NCI-H748 treated with DMSO at 0.1 percent for 48 hours (cell line): ENCODE measurements at regions not wholly inside any gene's neighbourhood (a gene's known extent, or its start where the extent isn't known, plus 50 kb on each side); places are given as distances from the start of the nearest gene placed in this dataset.

Experiments used
- DNase-seq: peaks from one replicate; lab custom pipeline; 2025; lab: John Stamatoyannopoulos, UW

DNA sequence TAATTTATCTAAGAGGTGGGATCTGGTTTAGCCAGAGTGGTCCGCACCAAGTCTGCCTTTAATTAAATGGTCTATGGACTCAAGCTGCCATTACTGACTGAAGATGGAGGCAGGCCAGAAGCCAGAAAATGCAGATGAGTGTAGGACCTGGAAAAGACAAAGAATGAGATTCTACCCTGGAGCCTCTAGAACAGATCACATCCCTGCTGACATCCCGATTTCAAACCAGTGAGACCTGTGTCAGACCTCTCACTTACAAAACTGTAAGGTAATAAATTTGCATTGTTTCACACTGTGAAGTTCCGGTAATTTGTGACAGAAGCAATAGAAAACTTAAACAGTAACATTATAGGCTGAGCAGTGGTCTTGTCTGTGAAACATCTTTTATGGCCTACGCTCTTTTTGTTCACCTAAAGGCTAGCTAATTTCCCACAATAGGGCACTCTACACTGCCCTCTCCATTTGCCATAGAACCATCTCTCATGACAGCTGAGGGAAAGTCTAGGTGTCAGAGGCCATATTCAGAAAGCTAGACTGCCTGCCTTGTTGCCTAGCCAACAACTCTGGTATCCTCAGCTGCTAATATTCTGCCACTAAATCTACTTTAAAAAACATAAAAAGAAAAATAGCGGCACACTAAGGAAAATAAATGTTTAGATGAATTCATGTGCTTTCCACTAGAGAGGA, 1396.2 kb upstream of the PIK3C3 start:
- no peak for DNase-seq

DNA sequence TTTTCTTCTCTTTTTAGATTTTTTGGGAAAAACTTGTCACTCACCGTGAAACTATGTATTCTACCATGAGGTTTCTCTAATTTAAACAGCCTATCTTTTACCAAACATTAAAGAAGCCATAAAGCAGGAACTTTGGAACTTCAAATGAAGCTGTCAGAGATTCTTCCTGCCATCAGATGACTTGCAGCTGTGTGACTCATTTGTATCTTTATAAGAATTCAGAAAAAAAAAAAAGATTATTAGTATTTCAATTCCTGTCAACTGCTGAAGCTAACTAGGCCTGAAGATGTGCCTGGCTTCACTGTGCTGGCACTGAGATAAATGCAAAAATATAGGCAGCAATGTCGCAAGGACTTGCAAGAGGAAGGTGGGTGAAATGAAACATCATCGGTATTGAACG, 1399.1 kb upstream of the PIK3C3 start:
- DNase-seq, result no peak

GRCh38 chr18:40553029-40553428, 1402.0 kb upstream of the PIK3C3 start:
- no peak for DNase-seq

DNA sequence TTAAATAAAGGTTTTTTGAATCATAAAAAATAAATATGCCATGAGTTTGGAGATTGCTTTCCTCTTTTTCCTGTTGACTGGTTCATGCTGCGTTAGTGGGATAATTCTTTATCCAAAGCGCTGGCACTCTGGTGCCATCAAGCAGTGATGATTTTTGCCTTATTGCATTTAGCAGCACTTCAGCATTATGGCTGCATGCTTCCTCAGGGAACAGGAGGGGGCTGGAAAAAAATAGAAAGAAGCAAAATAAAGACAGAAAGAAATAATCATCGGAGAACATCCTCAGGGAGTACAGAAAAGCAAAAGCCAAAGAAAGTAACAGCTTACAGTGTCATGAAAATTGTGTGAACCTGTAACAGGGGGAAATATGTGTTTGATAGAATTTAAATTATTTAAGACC, 1408.2 kb upstream of the PIK3C3 start:
- no peak for DNase-seq

DNA sequence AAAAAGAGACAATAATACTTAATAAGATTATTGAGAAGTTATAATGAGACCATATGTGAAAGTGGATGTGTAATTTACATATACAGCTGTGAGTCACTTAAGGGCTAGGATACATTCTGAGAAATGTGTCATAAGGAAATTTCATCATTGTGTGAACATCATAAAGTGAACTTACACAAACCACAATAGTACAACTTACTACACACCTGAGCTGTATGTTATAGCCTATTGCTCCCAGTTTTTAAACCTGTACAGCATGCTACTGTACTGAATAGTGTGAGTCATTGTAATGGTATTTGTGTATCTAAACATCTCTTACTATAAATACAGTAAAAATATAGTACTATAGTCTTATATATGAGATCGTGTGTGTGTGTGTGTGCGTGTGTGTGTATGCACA, 1420.3 kb upstream of the PIK3C3 start:
- no peak for DNase-seq

GRCh38 chr18:40532046-40532445, 1423.0 kb upstream of the PIK3C3 start:
- no peak for DNase-seq

DNA sequence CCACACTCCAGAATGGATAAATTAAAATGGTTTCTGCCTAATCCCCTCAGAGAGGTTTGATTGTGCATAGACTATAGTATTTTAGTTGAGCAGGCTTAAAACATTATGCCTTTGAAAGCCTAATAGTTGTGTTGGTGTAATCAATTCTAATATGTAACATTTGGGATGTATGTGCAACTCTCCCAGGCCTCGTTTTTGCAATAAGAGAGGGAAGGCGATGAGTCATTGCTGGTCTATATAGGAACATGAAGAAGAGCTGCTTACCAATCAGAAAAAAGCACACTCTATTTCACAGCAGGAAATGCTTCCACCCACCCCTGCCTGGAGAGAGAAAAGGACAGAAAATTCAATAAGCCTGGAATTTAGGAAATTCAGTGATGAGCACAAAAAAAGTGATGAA, 1424.0 kb upstream of the PIK3C3 start:
- DNase-seq, result no peak

GRCh38 chr18:40529478-40529877, 1425.6 kb upstream of the PIK3C3 start:
- DNase-seq, result no peak

- no peak for DNase-seq
Measured at GRCh38 chr18:40524881-40525280, 1430.2 kb upstream of the PIK3C3 start.

DNA sequence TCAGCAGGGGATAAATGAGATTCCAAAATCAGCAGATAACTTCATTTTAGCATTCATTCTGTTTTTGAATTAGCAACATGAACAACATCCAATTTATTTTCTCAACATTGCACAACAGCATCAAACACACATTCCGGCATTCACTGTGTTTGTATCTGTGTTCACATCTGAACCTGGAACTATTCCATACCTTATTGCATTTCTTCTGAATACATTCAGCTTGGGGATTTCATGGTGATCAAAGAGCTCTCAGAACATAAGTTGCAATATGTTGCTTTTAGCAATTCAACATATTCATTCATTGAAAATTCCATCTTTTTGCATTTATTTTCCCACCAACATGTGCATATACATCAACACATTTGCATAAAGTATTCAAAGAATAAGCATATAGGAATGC, 1431.7 kb upstream of the PIK3C3 start:
- no peak for DNase-seq

GRCh38 chr18:40501026-40501425, 1454.0 kb upstream of the PIK3C3 start:
- no peak for DNase-seq

DNA sequence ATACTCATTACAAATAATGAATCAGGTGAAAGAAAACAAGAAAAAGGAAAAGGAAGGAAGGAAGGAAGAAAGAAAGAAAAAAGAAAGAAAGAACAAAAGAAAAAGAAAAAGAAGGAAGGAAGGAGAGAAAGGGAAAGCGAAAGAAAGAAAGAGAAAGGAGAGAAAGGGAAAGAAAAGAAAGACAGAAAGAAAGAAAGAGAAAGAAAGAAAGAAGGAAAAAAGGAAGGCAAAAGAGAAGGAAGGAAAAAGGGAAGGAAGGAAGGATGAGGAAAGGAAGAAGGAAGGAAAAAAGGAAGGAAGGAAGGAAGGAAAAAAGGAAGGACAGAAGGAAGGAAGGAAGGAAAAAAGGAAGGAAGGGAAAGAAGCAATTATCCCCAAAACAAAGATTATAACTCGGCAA, 1460.4 kb upstream of the PIK3C3 start:
- no peak for DNase-seq

GRCh38 chr18:40493316-40493715, 1461.7 kb upstream of the PIK3C3 start:
- DNase-seq, result no peak

DNA sequence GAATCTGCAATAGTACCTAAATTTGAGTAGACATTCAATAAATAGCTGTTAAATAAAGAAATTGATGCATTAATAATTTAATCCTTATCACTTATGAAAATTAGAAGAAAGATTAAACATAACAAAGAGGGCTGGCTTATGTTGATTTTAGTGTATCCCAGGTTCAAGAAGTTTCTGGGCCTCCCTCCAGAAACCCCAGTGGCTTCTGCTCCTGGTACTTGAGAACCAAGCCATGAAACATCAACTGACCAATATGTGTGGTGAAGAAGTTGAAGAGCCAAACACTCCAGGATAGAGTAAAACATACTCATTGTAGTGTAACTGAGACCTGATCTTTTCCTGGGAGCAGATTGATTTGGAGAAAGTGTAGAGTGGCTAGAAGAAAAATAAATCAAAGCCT, 1465.7 kb upstream of the PIK3C3 start:
- no peak for DNase-seq

- DNase-seq, result no peak
Measured at GRCh38 chr18:40485318-40485717, 1469.7 kb upstream of the PIK3C3 start.

DNA sequence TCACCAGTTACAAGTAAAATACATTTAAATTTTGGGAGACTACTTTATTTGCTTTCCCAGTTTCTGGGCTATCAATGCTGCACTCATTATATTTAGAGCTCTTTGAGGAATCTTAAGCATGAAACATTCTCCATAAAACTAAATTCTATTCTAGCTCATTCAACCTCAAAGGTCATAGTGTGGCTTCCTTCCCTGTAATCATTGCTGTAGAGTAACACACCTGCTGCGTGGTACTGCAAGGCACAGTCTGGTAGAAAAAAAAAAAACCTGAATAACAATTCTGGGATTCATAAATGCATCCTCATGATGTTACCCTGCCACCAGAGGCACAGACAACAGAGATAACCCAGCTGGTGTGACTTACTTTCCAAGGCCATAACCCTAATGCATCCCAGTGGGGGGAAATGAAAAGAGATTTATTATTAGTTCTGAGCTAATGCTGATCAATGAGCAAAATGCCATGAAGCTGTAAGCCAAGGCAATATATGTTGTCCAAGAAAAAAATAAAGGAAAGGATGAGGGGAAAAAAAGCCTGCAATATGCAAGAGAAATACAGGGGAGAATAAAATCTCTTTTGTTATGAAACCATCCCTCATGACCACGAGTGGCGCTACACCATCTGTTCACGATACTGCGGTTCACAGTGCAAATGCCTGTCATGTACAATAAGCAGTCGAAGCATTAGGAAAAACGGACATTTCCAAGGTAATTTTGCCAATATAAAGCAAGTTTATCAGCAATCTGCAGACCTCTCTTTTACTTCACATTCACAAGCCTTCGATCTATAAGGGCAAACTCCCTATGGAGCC, 1481.6 kb upstream of the PIK3C3 start:
- DNase-seq, result no peak

- DNase-seq, result no peak
Measured at GRCh38 chr18:40470723-40471122, 1484.3 kb upstream of the PIK3C3 start.

DNA sequence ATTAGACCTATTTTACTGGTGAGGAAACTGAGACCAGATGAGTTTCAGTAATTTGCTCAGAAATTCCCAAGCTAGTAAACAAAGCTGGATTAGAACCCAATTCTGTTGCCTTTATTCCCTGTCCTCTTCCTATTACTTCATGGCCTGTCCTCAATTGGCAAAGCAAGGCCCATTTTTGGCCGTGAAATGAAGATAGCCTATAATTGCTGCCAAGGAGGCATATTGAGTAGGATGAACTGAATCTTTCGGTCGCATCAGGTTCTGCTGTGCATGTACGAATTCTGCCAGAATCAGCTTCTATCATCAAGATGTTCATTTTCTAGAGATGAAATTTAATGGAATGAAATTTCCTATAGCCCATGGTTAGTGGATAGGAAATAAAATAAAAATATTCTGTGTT, 1485.2 kb upstream of the PIK3C3 start:
- DNase-seq, result no peak

- no peak for DNase-seq
Measured at GRCh38 chr18:40469316-40469715, 1485.7 kb upstream of the PIK3C3 start.

GRCh38 chr18:40464032-40464431, 1491.0 kb upstream of the PIK3C3 start:
- DNase-seq, result no peak

GRCh38 chr18:40453903-40454302, 1501.1 kb upstream of the PIK3C3 start:
- DNase-seq, result no peak

- no peak for DNase-seq
Measured at GRCh38 chr18:40452599-40452998, 1502.4 kb upstream of the PIK3C3 start.

GRCh38 chr18:40450751-40451150, 1504.3 kb upstream of the PIK3C3 start:
- no peak for DNase-seq

GRCh38 chr18:40447820-40448219, 1507.2 kb upstream of the PIK3C3 start:
- no peak for DNase-seq
